ENCODE measurements at regions not wholly inside any gene's neighbourhood (a gene's known extent, or its start where the extent isn't known, plus 50 kb on each side); places are given as distances from the start of the nearest gene placed in this dataset.

DNA sequence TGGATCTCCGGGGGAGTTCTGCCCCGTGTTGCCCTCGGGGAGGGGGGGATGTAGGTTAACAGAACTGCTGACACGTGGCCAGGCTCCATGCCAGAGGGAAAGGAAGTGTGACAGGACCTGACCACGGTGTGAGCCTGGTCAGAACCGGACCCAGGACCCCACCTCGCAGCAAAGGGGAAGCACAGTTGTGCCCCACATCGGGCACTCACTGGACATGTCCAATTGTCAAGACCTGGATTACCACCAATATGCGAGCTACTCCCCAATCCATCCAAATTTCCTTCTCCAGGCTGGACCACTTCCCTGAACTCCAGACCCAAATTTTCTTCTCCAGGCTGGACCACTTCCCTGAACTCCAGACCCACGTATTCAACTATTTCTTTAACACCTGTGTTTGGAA, 78.8 kb upstream of the PIWIL1 start:
- TF ChIP-seq, protein P1, sequence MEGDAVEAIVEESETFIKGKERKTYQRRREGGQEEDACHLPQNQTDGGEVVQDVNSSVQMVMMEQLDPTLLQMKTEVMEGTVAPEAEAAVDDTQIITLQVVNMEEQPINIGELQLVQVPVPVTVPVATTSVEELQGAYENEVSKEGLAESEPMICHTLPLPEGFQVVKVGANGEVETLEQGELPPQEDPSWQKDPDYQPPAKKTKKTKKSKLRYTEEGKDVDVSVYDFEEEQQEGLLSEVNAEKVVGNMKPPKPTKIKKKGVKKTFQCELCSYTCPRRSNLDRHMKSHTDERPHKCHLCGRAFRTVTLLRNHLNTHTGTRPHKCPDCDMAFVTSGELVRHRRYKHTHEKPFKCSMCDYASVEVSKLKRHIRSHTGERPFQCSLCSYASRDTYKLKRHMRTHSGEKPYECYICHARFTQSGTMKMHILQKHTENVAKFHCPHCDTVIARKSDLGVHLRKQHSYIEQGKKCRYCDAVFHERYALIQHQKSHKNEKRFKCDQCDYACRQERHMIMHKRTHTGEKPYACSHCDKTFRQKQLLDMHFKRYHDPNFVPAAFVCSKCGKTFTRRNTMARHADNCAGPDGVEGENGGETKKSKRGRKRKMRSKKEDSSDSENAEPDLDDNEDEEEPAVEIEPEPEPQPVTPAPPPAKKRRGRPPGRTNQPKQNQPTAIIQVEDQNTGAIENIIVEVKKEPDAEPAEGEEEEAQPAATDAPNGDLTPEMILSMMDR (conservative IDR thresholded peaks at IDR 0.05): no peak
- no peak overlapping the region for H3K27ac ChIP-seq

- no peak overlapping the region for H3K27ac ChIP-seq
- TF ChIP-seq, protein P1 (conservative IDR thresholded peaks at IDR 0.05): no peak
These were observed 74.7 kb upstream of the PIWIL1 start for GRCh38 chr12:130263025-130263424.

GRCh38 chr12:130263996-130264395, 73.7 kb upstream of the PIWIL1 start:
- no peak overlapping the region for H3K27ac ChIP-seq
- TF ChIP-seq, protein P1 (conservative IDR thresholded peaks at IDR 0.05): no peak

DNA sequence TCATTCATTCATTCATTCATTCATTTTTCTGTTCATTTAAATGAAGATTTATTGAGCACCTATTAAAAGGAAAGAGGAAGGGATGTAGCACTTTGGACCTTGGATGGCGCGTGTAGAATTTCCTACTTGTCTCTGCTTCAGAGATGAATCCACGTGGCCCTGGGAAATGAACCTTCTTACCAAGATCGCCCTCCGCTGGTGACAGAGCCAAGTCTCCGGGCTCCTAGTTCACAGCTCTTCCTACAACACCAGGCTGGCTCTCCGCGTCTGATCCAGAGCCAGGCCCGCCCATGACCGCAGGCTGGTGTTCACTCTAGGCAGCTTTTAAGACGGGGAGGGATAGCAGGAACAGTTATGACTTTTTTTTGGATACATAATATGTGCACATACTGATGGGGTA, 70.9 kb upstream of the PIWIL1 start:
- TF ChIP-seq, protein P1 (conservative IDR thresholded peaks at IDR 0.05): no peak
- H3K27ac ChIP-seq: no peak overlapping the region

GRCh38 chr12:130280231-130280630, 57.5 kb upstream of the PIWIL1 start:
- no peak overlapping the region for H3K27ac ChIP-seq
- TF ChIP-seq, protein P1 (conservative IDR thresholded peaks at IDR 0.05): no peak

DNA sequence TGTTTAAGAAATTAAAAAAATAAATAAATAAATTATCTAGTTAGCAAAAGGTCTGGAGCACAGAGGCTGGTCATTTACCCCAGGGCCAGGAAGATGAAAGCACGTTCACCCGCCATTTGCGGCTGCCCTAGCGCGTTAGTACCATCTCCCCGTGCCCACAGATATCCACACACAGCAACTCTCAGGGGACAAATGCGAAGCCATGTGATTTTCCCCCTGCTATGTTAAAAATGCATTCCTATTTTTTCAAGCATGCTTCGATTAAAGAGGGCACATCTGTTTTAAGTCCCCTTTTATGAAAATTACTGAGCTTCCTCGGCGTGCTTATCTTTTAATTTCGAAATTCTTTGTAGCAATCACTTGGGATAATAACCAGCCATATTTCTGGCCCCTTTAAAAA, 56.9 kb upstream of the PIWIL1 start:
- TF ChIP-seq, protein P1 (conservative IDR thresholded peaks at IDR 0.05): no peak
- H3K27ac ChIP-seq: no peak overlapping the region

DNA sequence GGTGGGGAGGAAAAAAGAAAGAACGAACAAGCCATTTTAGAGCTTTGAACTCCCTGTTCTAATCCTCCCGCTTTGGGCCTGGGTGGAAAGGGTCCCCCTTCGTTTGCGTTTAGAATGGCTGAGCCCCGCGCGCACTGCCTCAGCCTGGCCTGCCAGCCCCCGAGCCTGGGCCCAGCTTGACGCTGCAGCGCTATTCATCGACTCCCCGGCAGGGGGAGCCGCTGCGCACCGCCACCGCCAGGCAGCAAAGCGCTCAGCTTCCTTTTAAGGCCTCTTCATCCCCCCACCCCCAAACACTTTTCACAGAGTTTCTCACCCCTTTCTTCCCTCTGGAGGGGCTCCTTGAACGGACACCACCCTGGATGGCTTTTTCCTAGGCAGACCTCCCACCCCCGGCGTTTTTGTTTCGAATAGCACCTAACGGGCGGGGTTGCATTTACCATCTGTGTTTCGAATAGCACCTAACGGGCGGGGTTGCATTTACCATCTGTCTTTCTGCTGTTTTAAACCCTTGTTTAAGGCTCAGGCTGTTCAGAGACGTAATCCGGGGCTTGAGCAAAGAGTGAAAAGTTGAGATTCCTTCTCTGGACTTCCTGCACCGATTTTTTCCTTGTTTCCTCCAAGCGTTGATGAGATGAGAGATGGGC, 56.4 kb upstream of the PIWIL1 start:
- no peak overlapping the region for H3K27ac ChIP-seq
- TF ChIP-seq, protein P1 (conservative IDR thresholded peaks at IDR 0.05): peak; percentile 90

All from VCaP (cell line).